ENCODE measurements at regions not wholly inside any gene's neighbourhood (a gene's known extent, or its start where the extent isn't known, plus 50 kb on each side); places are given as distances from the start of the nearest gene placed in this dataset.

GRCh38 chr6:159487636-159488035 lies 205.4 kb downstream of the SOD2 start:
- no peak for DNase-seq (ENCODE audit: low read depth in 2 of 3, low spot score in 2 of 3)

- no peak for DNase-seq (ENCODE audit: low read depth in 2 of 3, low spot score in 2 of 3)
These were observed 209.8 kb downstream of the SOD2 start for GRCh38 chr6:159483259-159483658.

DNA sequence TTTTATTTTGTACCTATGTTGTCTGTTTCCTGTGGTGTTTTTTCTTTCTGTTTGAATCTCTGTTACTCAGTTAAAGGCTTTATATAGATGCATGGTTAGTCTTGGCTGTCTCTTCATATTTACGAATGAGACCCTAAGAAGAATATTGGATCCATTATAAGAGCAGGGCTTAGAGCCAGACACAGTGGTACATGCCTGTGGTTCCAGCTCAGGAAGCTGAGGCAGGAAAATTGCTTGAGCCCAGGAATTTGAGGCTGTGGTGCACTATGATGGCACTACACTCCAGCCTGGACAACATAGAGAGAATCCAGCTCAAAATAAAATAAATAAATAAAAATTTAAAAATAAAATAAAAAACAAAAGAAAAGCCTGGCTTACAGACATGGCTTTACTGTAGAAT lies 211.1 kb downstream of the SOD2 start:
- DNase-seq (ENCODE audit: low read depth in 2 of 3, low spot score in 2 of 3), result no peak

GRCh38 chr6:159480471-159480870 lies 212.6 kb downstream of the SOD2 start:
- no peak for DNase-seq (ENCODE audit: low read depth in 2 of 3, low spot score in 2 of 3)

DNA sequence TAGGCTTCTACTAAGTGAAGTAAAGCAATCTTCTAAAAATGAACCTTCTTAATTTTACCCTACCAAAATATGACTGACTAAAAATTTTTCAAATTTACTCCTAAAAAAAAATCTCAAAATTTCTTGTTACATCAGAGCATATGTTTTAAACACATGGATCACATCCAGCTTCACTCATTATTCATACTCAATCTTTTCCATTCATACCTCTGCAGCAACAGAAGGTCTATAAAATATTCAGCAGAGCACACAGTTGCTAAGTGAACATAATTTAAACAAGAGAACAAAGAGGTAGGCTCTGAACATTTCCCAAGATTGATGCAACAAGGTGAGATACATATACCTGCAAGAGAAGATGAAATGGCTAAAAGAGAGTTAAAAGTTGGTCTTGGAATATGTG lies 213.9 kb downstream of the SOD2 start:
- no peak for DNase-seq (ENCODE audit: low read depth in 2 of 3, low spot score in 2 of 3)

GRCh38 chr6:159473475-159474263 lies 219.4 kb downstream of the SOD2 start:
- DNase-seq (ENCODE audit: low read depth in 2 of 3, low spot score in 2 of 3), result no peak

DNA sequence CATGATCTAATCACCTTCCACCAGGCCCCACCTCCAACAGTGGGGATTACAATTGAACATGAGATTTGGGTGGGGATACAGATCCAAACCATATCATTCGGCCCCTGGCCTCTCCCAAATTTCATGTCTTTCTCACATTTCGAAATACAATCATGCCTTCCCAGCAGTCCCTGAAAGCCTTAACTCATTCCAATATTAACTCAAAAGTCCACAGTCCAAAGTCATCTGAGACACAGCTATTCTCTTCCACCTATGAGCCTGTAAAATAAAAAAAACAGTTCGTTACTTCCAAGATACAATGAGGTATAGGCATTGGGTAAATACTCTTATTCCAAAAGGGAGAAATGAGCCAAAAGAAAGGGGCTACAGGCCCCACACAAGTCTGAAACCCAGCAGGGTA lies 222.6 kb downstream of the SOD2 start:
- DNase-seq (ENCODE audit: low read depth in 2 of 3, low spot score in 2 of 3), result no peak

- no peak for DNase-seq (ENCODE audit: low read depth in 2 of 3, low spot score in 2 of 3)
These were observed 223.6 kb downstream of the SOD2 start for GRCh38 chr6:159469443-159469842.

DNA sequence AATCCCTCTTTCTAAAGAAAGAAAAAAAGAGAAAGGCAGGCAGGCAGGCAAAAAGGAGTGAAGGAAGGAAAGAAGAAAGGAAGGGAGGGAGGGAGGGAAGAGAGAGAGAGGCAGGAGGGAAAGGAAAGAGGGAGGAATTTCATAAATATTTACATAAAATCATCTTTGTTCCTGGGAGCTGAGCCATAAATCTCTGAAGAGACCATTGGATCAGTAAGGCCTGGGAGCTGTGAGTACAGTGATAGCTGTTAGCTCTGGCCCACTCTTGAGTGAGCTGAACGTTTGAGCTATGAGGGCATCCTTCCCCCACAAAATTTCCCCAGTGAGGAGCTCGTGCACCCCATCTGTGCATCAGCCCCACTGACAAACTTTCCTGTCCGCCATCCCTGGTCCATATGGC lies 224.0 kb downstream of the SOD2 start:
- DNase-seq (ENCODE audit: low read depth in 2 of 3, low spot score in 2 of 3), result no peak

DNA sequence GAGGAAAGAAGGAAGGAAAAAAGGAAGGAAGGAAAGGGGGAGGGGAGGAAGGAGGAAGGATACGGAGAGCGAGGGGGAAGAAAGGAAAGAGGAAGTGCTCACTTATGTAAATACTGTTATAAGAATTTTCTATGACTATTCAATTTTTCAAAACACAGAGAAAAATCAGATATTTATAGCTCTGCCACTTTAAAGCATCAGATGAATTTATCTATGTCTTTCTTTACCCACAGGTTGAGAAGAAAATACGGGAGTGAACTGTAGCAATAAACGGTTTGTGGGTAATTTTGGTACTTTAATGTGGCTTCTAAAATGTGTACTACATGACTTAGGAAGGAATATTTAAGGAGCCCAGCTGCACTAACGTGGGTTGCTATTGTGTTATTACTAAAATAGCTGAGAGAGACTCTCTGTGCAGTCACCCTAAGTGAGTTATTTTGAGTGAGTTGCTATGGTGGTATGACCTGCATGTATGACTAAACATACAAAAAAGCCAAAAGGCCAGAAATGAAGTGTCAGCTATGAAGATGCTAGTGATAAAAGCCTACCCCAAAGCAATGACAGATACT lies 225.5 kb downstream of the SOD2 start:
- no peak for DNase-seq (ENCODE audit: low read depth in 2 of 3, low spot score in 2 of 3)

GRCh38 chr6:159466926-159467325 lies 226.1 kb downstream of the SOD2 start:
- no peak for DNase-seq (ENCODE audit: low read depth in 2 of 3, low spot score in 2 of 3)

DNA sequence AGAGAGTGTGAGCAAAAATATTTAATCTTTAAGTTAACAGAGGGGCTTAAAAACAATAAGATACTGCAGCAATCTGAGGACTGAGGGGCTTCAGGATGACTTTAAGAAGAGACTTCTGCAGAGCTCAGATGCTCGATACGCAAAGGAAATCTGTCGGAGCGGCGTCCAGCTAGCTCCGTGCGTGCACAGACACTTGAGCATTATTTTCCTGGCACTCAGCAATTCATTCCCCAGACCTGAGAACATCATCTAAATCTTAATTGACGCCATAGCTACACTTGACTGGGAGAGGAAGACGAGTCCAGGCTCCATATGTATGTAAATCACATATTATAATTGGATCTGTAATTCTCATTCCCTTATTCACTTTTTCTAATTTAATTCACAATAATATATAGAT lies 228.2 kb downstream of the SOD2 start:
- no peak for DNase-seq (ENCODE audit: low read depth in 2 of 3, low spot score in 2 of 3)

DNA sequence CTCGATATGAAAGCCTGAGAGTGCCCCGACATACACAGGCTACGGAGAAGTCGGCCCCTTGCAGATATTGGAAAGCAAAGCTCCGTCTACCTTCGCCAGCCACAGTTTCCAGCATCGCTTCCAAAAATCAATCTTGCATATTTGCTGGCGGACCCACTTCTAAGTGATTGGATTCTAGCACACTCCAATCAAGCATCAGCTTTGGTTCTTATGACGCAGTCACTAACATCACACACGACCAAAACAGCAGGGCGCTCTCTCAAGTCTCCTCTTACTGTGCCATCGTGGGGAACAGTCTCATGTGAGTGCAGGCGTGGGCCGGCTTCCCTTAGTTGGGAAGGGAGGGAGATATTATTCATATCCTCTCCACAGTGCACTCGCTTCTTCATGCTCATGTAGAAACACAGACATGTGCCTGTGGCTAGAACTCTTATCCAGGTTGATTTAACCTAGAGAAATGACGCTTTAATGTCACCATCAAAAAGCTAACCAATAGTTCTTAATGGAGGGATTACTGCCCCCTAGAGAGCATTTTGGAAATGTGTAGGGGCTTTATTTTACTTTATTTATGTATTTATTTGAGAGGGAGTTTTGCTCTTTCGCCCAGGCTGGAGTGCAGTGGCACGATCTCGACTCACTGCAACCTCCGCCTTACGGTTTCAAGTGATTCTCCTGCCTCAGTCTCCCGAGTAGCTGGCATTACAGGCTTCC lies 229.8 kb downstream of the SOD2 start:
- DNase-seq (ENCODE audit: low read depth in 2 of 3, low spot score in 2 of 3), result peak in 1 of 3 donors; percentile 35

DNA sequence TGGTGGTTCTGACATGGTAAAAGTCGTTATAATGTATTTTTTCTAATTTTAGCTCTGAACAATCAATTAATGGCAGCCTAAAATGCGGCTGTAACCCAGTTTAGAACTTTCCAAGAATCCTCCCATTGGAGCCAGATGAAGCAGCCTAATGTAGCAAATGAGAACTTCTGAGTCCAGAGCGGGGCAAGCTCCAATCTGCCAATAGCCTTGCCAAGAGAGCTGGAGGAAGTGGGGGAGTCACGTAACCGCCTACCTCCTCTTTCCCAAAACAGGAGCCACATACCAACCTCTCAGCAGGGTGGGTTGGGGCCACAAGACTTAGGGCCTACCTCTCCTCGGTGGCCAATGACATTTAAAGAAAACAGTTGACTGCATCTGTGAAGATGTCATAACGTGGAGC lies 230.6 kb downstream of the SOD2 start:
- no peak for DNase-seq (ENCODE audit: low read depth in 2 of 3, low spot score in 2 of 3)

- DNase-seq (ENCODE audit: low read depth in 2 of 3, low spot score in 2 of 3), result no peak
These were observed 231.0 kb downstream of the SOD2 start for GRCh38 chr6:159461998-159462397.

DNA sequence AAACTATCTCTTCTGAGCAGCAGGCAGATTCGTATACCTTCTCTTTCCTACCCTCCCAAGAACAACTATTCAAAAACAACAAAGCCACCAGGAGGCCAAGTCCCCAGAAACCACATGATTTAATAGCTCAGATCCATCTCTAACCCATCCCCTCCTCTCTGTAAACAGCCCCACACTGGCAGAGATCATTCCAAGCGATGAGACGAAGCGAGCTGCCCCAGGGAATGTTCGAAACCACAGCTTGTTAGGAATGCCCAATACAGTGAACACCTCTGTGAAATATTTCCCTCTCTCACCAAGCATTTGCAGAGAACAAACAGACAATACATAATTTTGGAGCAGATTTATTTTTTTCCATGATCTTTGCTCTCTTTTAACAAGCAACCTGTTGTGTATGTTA lies 231.8 kb downstream of the SOD2 start:
- no peak for DNase-seq (ENCODE audit: low read depth in 2 of 3, low spot score in 2 of 3)

DNA sequence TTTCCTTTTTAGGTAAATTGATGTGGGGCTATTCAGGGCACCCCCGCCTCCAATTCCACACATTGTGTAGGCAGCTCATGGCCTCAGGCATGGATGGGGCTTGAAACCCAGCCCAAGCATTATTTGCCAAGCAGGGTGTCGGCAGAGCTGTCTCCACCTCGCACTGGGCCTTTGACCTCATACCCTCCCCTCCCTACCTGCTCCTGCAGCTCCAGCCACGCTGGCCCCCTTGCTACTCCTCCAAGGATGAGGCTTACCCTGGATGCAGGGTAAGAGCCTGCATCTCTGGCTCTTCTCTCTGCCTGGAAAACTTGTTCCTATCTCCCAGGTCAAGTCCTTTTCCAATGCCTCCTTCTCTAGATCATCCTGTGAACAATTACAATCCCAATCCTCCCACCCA lies 232.6 kb downstream of the SOD2 start:
- no peak for DNase-seq (ENCODE audit: low read depth in 2 of 3, low spot score in 2 of 3)

GRCh38 chr6:159456349-159456748 lies 236.7 kb downstream of the SOD2 start:
- no peak for DNase-seq (ENCODE audit: low read depth in 2 of 3, low spot score in 2 of 3)

DNA sequence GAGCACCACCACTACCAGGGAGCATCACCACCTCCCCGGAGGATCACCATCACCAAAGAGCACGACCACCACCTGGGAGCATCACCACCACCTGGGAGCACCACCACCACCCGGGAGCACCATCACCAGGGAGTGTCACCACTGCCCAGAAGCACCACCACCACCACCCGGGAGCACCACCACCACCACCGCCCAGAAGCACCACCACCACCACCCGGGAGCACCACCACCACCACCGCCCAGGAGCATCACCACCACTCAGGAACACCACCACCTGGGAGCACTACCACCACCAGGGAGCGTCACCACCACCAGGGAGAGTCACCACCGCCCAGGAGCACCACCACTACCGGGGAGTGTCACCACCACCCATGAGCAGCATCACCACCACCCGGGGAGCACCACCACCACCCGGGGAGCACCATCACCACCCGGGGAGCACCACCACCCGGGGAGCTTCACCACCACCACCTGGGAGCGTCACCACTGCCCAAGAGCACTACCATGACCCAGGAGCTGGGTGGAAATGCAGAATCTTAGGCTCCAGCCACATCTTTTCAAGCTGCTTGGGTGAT lies 237.3 kb downstream of the SOD2 start:
- DNase-seq (ENCODE audit: low read depth in 2 of 3, low spot score in 2 of 3), result no peak

DNA sequence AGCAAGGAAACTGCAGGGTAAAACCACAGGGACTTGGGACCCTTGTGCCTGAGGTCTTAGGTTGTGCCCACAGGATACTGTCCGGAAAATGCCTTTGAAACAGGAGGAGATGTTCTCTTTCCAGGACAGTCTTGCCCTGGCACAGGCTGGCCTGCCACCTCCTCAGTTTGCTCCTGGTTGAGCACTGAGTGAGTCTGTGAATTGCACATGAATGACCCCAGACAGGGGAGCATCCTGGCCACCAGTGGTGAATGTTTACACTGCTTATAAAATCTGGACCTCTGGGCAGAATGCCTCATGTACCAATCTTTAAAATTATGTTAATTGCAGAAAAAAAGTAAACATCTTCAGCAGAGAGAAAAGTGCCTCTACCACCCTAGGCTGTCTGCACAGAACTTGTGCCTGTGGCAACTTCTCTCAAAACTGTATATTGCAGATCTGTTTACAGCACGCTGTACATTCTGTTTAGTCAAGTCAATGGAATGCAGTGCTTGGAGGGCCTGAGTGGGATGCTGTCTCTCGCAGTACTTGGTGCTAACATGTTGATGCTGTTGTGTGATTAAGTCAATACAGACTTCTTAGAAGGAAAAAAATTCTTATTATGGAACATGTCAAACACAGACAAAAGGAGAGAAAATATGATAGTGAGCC lies 242.1 kb downstream of the SOD2 start:
- no peak for DNase-seq (ENCODE audit: low read depth in 2 of 3, low spot score in 2 of 3)

GRCh38 chr6:159446340-159446739 lies 246.7 kb downstream of the SOD2 start:
- no peak for DNase-seq (ENCODE audit: low read depth in 2 of 3, low spot score in 2 of 3)
